HepG2 (cell line): ENCODE measurements at regions not wholly inside any gene's neighbourhood (a gene's known extent, or its start where the extent isn't known, plus 50 kb on each side); places are given as distances from the start of the nearest gene placed in this dataset.

ENCODE experiments used
- ATAC-seq: fragments of 200-7000 bp; cut with Tn5 transposase; 3 replicates; pipeline ENCODE4 v1.9.1; 2020; ENCODE audit warnings: mild to moderate bottlenecking, moderate library complexity
- BruUV-seq: library from RNA; stranded (reverse); fragments of 400-500 nt; replicated peaks from 2 replicates; lab custom pipeline; 2021; lab: Mats Ljungman, UMichigan
- CTCF ChIA-PET: fragments of 300-600 bp; formaldehyde crosslinking; extraction: SDS; loops from one replicate; lab custom pipeline; 2021; ENCODE audit warnings: low total read pairs, inconsistent platforms, low intra/inter-chr PET ratio; lab: Yijun Ruan, JAX
- POLR2A ChIA-PET: fragments of 350-600 bp; sonication (Branson Sonifier 250); formaldehyde crosslinking; loops from one replicate; lab custom pipeline; 2020; ENCODE audit warnings: antibody characterized with exemption, inconsistent platforms; lab: Yijun Ruan, JAX
- DNase-seq: peaks from one replicate; pipeline ENCODE4 v3.0.0-alpha.2; 2015; ENCODE audit warnings: low spot score
- FAIRE-seq: peaks from 3 replicates; lab custom pipeline; 2011; peaks lifted over from hg19 to GRCh38; lab: Jason Lieb, UNC
- H2AFZ ChIP-seq: one replicate; pipeline ENCODE4 v1.6.1; 2011; ENCODE audit warnings: low read length, inconsistent platforms
- H3K27ac ChIP-seq: fragments of 300-600 bp; 3 replicates; pipeline ENCODE4 v1.8.0; 2011; ENCODE audit warnings: mixed run types, mild to moderate bottlenecking, mixed read lengths, low read length, inconsistent platforms; ENCODE audit not compliant: insufficient read depth; ENCODE audit errors: extremely low read length
- H3K27me3 ChIP-seq, 2 experiments: fragments of 200-600 bp in 1 of 2; 2 replicates in 1 of 2; 3 replicates in 1 of 2; pipeline versions ENCODE4 v1.6.0 to v1.8.0; 2011; ENCODE audit warnings: low read length in 2 of 2, mild to moderate bottlenecking in 2 of 2, moderate library complexity in 2 of 2, inconsistent platforms in 1 of 2; ENCODE audit not compliant: insufficient read depth in 2 of 2, control insufficient read depth in 1 of 2
- H3K36me3 ChIP-seq, 2 experiments: fragments of 200-600 bp in 1 of 2; replicated peaks in 1 of 2; 2 replicates in 1 of 2; 3 replicates in 1 of 2; pipeline versions ENCODE4 v1.5.1 to v1.8.0; 2011; ENCODE audit warnings: low read length in 2 of 2, inconsistent platforms in 1 of 2; ENCODE audit not compliant: insufficient read depth in 2 of 2, control insufficient read depth in 1 of 2
- H3K4me1 ChIP-seq: 2 replicates; pipeline ENCODE4 v1.5.1; 2012; ENCODE audit warnings: low read length, inconsistent platforms; ENCODE audit not compliant: insufficient read depth
- H3K4me2 ChIP-seq: 2 replicates; pipeline ENCODE4 v1.6.0; 2011; ENCODE audit warnings: low read depth, low read length, inconsistent platforms
- H3K4me3 ChIP-seq, 3 experiments: fragments of 200-600 bp in 1 of 3; sonication (generic), shearing (Covaris generic) in 1 of 3; replicated peaks in 1 of 3; 2 replicates each; pipeline ENCODE4 v1.5.1; 2011 to 2016; ENCODE audit warnings: low read length in 3 of 3, inconsistent platforms in 2 of 3, low read depth in 2 of 3, mild to moderate bottlenecking in 2 of 3, control low read depth in 1 of 3, mixed read lengths in 1 of 3; ENCODE audit not compliant: insufficient read depth in 1 of 3
- H3K79me2 ChIP-seq: one replicate; pipeline ENCODE4 v1.6.1; 2011; ENCODE audit warnings: low read length, inconsistent platforms; ENCODE audit not compliant: insufficient read depth
- H3K9ac ChIP-seq: 2 replicates; pipeline ENCODE4 v1.6.0; 2011; ENCODE audit warnings: mild to moderate bottlenecking, low read depth, low read length, inconsistent platforms; ENCODE audit not compliant: insufficient read depth
- H3K9me3 ChIP-seq: 2 replicates; pipeline ENCODE4 v1.5.1; 2012; ENCODE audit warnings: mild to moderate bottlenecking, low read length
- H4K20me1 ChIP-seq: 2 replicates; pipeline ENCODE4 v1.6.0; 2011; ENCODE audit warnings: inconsistent platforms, mild to moderate bottlenecking, low read length, moderate library complexity; ENCODE audit not compliant: insufficient read depth
- HNF1B ChIP-seq: sonication (generic); formaldehyde crosslinking; IDR thresholded peaks from 2 replicates; pipeline ENCODE4 v1.5.1; 2020; ENCODE audit warnings: mild to moderate bottlenecking, moderate library complexity, missing genetic modification reagents
- PRDM4 ChIP-seq: sonication (generic); formaldehyde crosslinking; IDR thresholded peaks from 2 replicates; pipeline ENCODE4 v1.9.0; 2021; ENCODE audit warnings: missing genetic modification reagents, borderline replicate concordance
- ZNF121 ChIP-seq: sonication (generic); formaldehyde crosslinking; IDR thresholded peaks from 2 replicates; pipeline ENCODE4 v1.5.0; 2020; ENCODE audit warnings: mild to moderate bottlenecking, missing genetic modification reagents
- WGBS: methylation state at CpG from one replicate; pipeline ENCODE4 v1.1.6; 2017; ENCODE audit warnings: low lambda C conversion rate; 5-methylcytosine and 5-hydroxymethylcytosine counted together
- in situ Hi-C: cut with HindIII; loops from 2 replicates; pipeline ENCODE4 v1.10.0; 2017; ENCODE audit warnings: low pct_unique_long_range_greater_than_20kb; ENCODE audit not compliant: extremely low pct_ligation_motif_present
- intact Hi-C: fragments of 100-400 bp; cut with micrococcal nuclease; formaldehyde crosslinking; loops from one replicate; pipeline ENCODE4 v1.10.0; 2022; ENCODE audit not compliant: unreplicated experiment

GRCh38 chr21:39109163-39109530 is 74.1 kb downstream of the PSMG1 start:
- no TSS peak for BruUV-seq

More at GRCh38 chr21:39109163-39109530, 74.1 kb downstream of the PSMG1 start:
- no peaks in the 10 kb centered on the region for H3K79me2 ChIP-seq
- no peaks in the 10 kb centered on the region for H4K20me1 ChIP-seq
- ChIA-PET CTCF (no interaction called here), POLR2A (no interaction called here)
- H3K27ac ChIP-seq, result no peak overlapping the region
- ATAC-seq (no peak), DNase-seq (no peak), FAIRE-seq (no peak)
- in situ Hi-C loops, result no loop called here
- no peak overlapping the region for H3K4me3 ChIP-seq
- no peaks in the 10 kb centered on the region for H3K36me3 ChIP-seq
- H3K9me3 ChIP-seq, result no peaks in the 10 kb centered on the region
- no peaks in the 10 kb centered on the region for H3K27me3 ChIP-seq
- no peak overlapping the region for H2AFZ ChIP-seq
- no peak overlapping the region for H3K4me2 ChIP-seq
- H3K9ac ChIP-seq, result no peak overlapping the region
- WGBS, result 80% methylated on average over 6 of the region's 6 CpGs
- TF ChIP-seq HNF1B (CRISPR knock-in tag) (no peak), PRDM4 (no peak), ZNF121 (CRISPR knock-in tag) (no peak)
- peaks cover 33% of the 10 kb centered on the region for H3K4me1 ChIP-seq
- intact Hi-C loops, result no loop called here
